ENCODE measurements at regions not wholly inside any gene's neighbourhood (a gene's known extent, or its start where the extent isn't known, plus 50 kb on each side); places are given as distances from the start of the nearest gene placed in this dataset.
"Not testable (repeated sequence)": the region's sequence is repeated elsewhere in the genome, so short reads cannot be mapped to it uniquely, and the experiment has no call there.

GRCh38 chr2:200124665-200125368 lies 169.4 kb downstream of the MAIP1 start:
- H3K27me3 Mint-ChIP-seq (ENCODE audit: low read depth): peaks cover 13% of the 10 kb centered on the region
- H3K9me3 Mint-ChIP-seq; H3K4me3 Mint-ChIP-seq; H3K36me3 Mint-ChIP-seq (ENCODE audit: insufficient read depth in 2 of 2); H3K27ac Mint-ChIP-seq; DNase-seq; H3K4me1 Mint-ChIP-seq (ENCODE audit: low read depth); ATAC-seq (replicated peaks in 1 of 2): not testable (repeated sequence)

- ATAC-seq (replicated peaks in 1 of 2) (no peak), DNase-seq (no peak)
- Mint-ChIP-seq H3K4me1 (ENCODE audit: low read depth) (no peaks in the 10 kb centered on the region), H3K27me3 (ENCODE audit: low read depth) (peaks cover 6% of the 10 kb centered on the region), H3K27ac (no peak overlapping the region), H3K36me3 (ENCODE audit: insufficient read depth in 2 of 2) (no peaks in the 10 kb centered on the region), H3K9me3 (no peaks in the 10 kb centered on the region), H3K4me3 (no peak overlapping the region)
Measured at GRCh38 chr2:200125444-200126284, 170.3 kb downstream of the MAIP1 start.

- not testable (repeated sequence) for H3K36me3 Mint-ChIP-seq (ENCODE audit: insufficient read depth in 2 of 2); ATAC-seq (replicated peaks in 1 of 2); H3K27ac Mint-ChIP-seq; H3K9me3 Mint-ChIP-seq; H3K4me1 Mint-ChIP-seq (ENCODE audit: low read depth); H3K27me3 Mint-ChIP-seq (ENCODE audit: low read depth); H3K4me3 Mint-ChIP-seq; DNase-seq
Measured at GRCh38 chr2:200126285-200126670, 170.9 kb downstream of the MAIP1 start.

DNA sequence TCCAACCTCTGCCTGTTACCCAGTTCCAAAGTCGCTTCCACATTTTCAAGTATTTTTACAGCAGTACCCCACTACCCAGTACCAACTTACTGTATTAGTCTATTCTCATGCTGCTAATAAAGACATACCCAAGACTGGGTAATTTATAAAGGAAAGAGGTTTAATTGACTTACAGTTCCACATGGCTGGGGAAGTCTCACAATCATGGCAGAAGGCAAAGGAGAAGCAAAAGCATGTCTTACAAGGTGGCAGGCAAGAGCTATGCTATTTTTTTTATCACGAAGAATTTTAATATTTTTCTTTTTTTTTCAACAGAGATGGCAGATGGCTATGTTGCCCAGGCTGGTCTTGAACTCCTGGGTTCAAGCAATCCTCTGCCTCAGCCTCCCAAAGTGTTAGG lies 171.3 kb downstream of the MAIP1 start:
- H3K27me3 Mint-ChIP-seq (ENCODE audit: low read depth); H3K4me3 Mint-ChIP-seq; DNase-seq; H3K4me1 Mint-ChIP-seq (ENCODE audit: low read depth); H3K9me3 Mint-ChIP-seq; H3K36me3 Mint-ChIP-seq (ENCODE audit: insufficient read depth in 2 of 2); H3K27ac Mint-ChIP-seq; ATAC-seq (replicated peaks in 1 of 2): not testable (repeated sequence)

- H3K4me3 Mint-ChIP-seq: no peak overlapping the region
- ATAC-seq (replicated peaks in 1 of 2) (no peak), DNase-seq (no peak)
- no peaks in the 10 kb centered on the region for H3K36me3 Mint-ChIP-seq (ENCODE audit: insufficient read depth in 2 of 2)
- no peaks in the 10 kb centered on the region for H3K9me3 Mint-ChIP-seq
- no peaks in the 10 kb centered on the region for H3K4me1 Mint-ChIP-seq (ENCODE audit: low read depth)
- H3K27me3 Mint-ChIP-seq (ENCODE audit: low read depth): no peaks in the 10 kb centered on the region
- H3K27ac Mint-ChIP-seq: no peak overlapping the region
Measured at GRCh38 chr2:200127848-200128247, 172.5 kb downstream of the MAIP1 start.

DNA sequence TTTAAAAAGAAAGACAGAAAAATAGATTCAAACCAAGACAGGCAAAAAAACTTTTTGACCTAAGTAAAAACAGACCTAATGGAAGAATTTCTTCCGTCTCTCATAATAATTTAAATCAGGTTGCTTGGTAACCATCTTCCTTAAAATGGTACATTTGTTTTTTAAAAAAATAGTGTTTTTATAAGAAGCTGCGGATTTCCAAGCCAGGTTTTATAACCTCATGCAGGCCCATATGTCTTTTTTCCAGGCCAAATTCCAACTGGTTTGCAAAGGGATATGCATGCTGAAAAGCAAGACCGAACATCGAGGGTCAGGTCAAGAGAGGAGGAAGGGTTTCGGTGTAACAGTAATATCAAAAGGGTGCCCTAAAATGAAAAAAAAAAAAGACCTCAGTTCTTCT lies 172.9 kb downstream of the MAIP1 start:
- Mint-ChIP-seq H3K4me1 (ENCODE audit: low read depth) (no peaks in the 10 kb centered on the region), H3K27ac (no peak overlapping the region), H3K4me3 (no peak overlapping the region), H3K27me3 (ENCODE audit: low read depth) (no peaks in the 10 kb centered on the region), H3K9me3 (no peaks in the 10 kb centered on the region), H3K36me3 (ENCODE audit: insufficient read depth in 2 of 2) (no peaks in the 10 kb centered on the region)
- no peak for DNase-seq
- ATAC-seq (replicated peaks in 1 of 2): no peak

DNA sequence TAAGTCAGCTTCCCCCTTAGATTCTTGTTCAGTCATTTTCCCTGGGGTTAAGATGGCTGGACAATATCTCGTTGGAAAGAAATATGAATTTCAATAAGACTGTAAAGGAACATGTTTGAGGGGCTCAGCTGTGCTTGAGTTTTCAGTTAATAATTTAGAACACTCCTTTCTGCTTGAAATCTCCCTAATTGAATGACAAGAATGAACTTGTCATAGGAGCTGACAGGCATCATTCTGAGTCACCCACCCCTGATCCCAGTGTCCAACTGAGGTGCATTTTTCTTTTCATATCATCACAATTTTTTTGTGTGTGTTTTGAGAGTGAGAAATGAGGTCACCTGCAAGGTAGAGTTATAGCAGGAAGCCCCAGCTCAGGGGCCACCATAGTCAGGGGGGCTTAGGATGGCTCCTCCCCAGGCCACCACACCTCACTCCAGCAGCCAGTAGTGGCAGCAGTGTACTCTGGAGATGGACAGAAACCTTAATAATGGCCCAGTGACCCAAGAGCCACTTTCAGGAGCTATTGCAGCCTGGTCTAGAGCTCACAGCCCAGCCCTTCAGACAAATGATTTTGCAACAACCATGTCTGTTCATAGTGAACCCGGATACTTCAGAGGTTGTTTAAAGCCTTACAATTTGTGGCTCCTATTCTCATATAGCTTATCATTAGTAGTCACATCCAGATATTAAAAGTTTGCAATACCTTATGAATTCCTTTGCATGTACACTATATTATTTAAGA lies 174.5 kb downstream of the MAIP1 start:
- no peaks in the 10 kb centered on the region for H3K36me3 Mint-ChIP-seq (ENCODE audit: insufficient read depth in 2 of 2)
- H3K4me1 Mint-ChIP-seq (ENCODE audit: low read depth): no peaks in the 10 kb centered on the region
- no peak overlapping the region for H3K4me3 Mint-ChIP-seq
- H3K27me3 Mint-ChIP-seq (ENCODE audit: low read depth): no peaks in the 10 kb centered on the region
- H3K9me3 Mint-ChIP-seq: no peaks in the 10 kb centered on the region
- no peak overlapping the region for H3K27ac Mint-ChIP-seq
- ATAC-seq (replicated peaks in 1 of 2) (no peak), DNase-seq (no peak)

- Mint-ChIP-seq H3K4me3 (no peak overlapping the region), H3K4me1 (ENCODE audit: low read depth) (no peaks in the 10 kb centered on the region), H3K9me3 (no peaks in the 10 kb centered on the region), H3K27me3 (ENCODE audit: low read depth) (no peaks in the 10 kb centered on the region), H3K27ac (no peak overlapping the region), H3K36me3 (ENCODE audit: insufficient read depth in 2 of 2) (no peaks in the 10 kb centered on the region)
- no peak for ATAC-seq (replicated peaks in 1 of 2)
- DNase-seq: no peak
Measured at GRCh38 chr2:200130762-200131166, 175.4 kb downstream of the MAIP1 start.

- ATAC-seq (replicated peaks in 1 of 2) (no peak), DNase-seq (no peak)
- H3K27ac Mint-ChIP-seq: no peak overlapping the region
- no peaks in the 10 kb centered on the region for H3K4me1 Mint-ChIP-seq (ENCODE audit: low read depth)
- H3K9me3 Mint-ChIP-seq: no peaks in the 10 kb centered on the region
- H3K4me3 Mint-ChIP-seq: no peak overlapping the region
- no peaks in the 10 kb centered on the region for H3K27me3 Mint-ChIP-seq (ENCODE audit: low read depth)
- no peaks in the 10 kb centered on the region for H3K36me3 Mint-ChIP-seq (ENCODE audit: insufficient read depth in 2 of 2)
Measured at GRCh38 chr2:200131307-200131706, 175.2 kb upstream of the SPATS2L start.

DNA sequence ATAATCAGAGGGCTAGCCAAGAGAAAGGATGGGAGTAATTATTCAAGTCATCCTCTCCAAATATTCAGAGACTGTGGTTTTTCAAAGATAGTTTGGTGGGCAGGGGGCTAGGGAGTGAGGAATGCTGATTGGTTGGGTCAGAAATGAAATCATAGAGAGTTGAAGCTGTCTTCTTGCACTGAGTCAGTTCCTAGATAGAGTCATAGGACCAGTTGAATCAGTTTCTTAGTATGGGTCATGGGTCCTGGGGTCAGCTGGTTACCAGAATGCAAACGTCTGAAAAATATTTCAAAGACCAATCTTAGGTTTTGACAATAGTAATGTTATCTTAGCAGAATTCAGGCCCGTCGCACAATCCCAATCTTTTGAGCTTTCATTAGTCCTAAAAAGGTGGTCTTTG lies 171.4 kb upstream of the SPATS2L start:
- Mint-ChIP-seq H3K27ac (no peak overlapping the region), H3K36me3 (ENCODE audit: insufficient read depth in 2 of 2) (no peaks in the 10 kb centered on the region), H3K27me3 (ENCODE audit: low read depth) (no peaks in the 10 kb centered on the region), H3K4me1 (ENCODE audit: low read depth) (no peaks in the 10 kb centered on the region), H3K9me3 (no peaks in the 10 kb centered on the region), H3K4me3 (no peak overlapping the region)
- ATAC-seq (replicated peaks in 1 of 2): peak in 1 of 2 donors; percentile 65
- DNase-seq: no peak

GRCh38 chr2:200136655-200137054 lies 169.8 kb upstream of the SPATS2L start:
- Mint-ChIP-seq H3K4me1 (ENCODE audit: low read depth) (no peaks in the 10 kb centered on the region), H3K9me3 (no peaks in the 10 kb centered on the region), H3K27ac (no peak overlapping the region), H3K36me3 (ENCODE audit: insufficient read depth in 2 of 2) (no peaks in the 10 kb centered on the region), H3K4me3 (no peak overlapping the region), H3K27me3 (ENCODE audit: low read depth) (no peaks in the 10 kb centered on the region)
- ATAC-seq (replicated peaks in 1 of 2) (no peak), DNase-seq (no peak)

GRCh38 chr2:200137271-200137670 lies 169.2 kb upstream of the SPATS2L start:
- Mint-ChIP-seq H3K27me3 (ENCODE audit: low read depth) (no peaks in the 10 kb centered on the region), H3K27ac (no peak overlapping the region), H3K4me1 (ENCODE audit: low read depth) (no peaks in the 10 kb centered on the region), H3K9me3 (no peaks in the 10 kb centered on the region), H3K36me3 (ENCODE audit: insufficient read depth in 2 of 2) (no peaks in the 10 kb centered on the region), H3K4me3 (no peak overlapping the region)
- DNase-seq: no peak
- no peak for ATAC-seq (replicated peaks in 1 of 2)

GRCh38 chr2:200137691-200138090 lies 168.8 kb upstream of the SPATS2L start:
- H3K36me3 Mint-ChIP-seq (ENCODE audit: insufficient read depth in 2 of 2): no peaks in the 10 kb centered on the region
- H3K27ac Mint-ChIP-seq: no peak overlapping the region
- no peak overlapping the region for H3K4me3 Mint-ChIP-seq
- no peak for DNase-seq
- ATAC-seq (replicated peaks in 1 of 2): no peak
- H3K4me1 Mint-ChIP-seq (ENCODE audit: low read depth): no peaks in the 10 kb centered on the region
- H3K9me3 Mint-ChIP-seq: no peaks in the 10 kb centered on the region
- H3K27me3 Mint-ChIP-seq (ENCODE audit: low read depth): no peaks in the 10 kb centered on the region

Measured in activated T-cell treated with anti-CD3 and anti-CD28 coated beads, Interleukin-2, amount 50 U/mL, for 72 hours (primary cell).